ENCODE measurements at regions not wholly inside any gene's neighbourhood (a gene's known extent, or its start where the extent isn't known, plus 50 kb on each side); places are given as distances from the start of the nearest gene placed in this dataset.
"Not testable (repeated sequence)": the region's sequence is repeated elsewhere in the genome, so short reads cannot be mapped to it uniquely, and the experiment has no call there.

DNA sequence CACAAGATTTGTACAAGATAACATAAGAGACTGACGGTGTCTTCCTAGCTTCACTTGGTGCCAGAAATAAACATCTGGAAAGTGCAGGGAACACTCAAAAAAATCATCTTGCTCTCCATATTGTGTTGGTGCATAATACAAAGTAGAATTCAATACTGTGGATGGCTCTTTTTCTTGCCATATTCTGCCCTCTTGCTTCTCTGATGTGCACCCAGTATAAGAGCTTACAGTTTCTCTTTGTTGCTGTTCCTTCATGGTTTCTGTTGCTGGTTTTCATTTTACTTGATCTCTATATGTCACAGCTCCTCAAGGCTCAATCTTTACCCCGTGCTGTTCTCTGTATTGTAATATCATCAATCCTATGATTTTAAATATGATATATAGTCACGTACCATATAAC is 528.5 kb upstream of the ZP4 start:
- no peak for DNase-seq

DNA sequence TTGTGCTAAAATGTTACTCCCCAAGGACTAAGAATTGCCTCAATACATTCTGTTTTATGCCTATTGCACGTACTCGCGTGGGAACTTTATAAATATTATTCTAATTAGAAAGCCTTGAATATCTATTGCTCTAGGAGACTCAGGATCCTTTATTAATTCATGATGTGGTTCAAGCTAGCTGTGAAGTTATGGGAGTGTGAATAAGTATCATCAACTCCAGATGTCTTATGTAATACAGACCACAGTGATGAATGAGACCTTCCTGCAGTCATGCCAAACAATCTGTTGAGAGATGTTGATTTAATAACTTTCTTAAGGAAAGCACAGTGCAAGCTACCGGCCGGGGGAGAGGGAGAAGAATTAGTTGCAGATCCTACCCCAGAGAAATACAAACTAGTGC is 519.2 kb upstream of the ZP4 start:
- DNase-seq: no peak

DNA sequence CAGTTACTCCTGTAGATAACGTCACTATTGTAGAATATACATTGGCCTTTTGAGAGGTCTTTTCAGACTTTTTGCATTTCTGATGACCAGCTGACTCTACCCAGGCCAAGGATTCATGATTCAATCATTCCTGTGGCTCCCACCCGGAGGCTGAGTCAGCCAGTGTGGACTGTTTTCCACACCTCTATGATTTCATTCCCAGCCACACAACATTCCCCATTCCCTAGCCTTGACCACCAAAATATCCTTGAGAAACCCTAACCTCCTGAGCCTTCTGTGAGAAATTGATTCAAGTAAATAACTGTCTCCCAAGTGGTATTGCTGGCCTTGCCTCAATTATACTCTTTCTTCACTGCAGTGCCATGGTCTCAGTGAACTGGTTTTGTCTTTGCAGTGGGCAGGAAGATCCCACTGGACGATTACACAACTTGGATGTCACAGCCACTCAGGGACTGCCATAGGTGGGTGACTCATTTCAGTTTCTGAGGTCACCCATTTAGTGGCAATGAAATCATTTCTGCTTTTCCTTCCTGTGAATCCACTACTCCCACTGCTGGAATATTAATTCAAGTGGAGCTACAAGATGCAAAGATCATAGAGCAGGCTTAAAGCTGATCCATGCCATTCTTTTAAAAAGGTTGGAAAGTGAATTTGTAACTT is 518.6 kb upstream of the ZP4 start:
- no peak for DNase-seq

DNA sequence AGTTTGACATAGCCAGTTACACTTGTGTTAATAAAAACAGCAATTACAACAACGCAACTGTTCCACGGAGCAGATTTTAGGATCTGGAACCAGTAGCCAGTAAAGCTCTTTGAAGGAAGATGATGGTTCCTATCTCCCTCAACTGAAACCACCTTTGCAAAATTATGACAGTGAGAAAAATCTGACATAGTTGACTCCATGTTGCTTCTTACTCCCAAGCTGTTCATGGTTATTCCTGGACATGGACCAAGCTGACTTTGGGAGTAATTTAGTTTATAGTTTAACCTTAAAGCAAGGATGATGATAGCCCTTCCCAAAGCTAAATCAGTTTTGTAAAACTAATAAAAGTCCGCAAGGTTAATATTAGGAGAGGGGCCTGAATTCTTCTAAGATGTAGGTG is 518.0 kb upstream of the ZP4 start:
- no peak for DNase-seq

DNA sequence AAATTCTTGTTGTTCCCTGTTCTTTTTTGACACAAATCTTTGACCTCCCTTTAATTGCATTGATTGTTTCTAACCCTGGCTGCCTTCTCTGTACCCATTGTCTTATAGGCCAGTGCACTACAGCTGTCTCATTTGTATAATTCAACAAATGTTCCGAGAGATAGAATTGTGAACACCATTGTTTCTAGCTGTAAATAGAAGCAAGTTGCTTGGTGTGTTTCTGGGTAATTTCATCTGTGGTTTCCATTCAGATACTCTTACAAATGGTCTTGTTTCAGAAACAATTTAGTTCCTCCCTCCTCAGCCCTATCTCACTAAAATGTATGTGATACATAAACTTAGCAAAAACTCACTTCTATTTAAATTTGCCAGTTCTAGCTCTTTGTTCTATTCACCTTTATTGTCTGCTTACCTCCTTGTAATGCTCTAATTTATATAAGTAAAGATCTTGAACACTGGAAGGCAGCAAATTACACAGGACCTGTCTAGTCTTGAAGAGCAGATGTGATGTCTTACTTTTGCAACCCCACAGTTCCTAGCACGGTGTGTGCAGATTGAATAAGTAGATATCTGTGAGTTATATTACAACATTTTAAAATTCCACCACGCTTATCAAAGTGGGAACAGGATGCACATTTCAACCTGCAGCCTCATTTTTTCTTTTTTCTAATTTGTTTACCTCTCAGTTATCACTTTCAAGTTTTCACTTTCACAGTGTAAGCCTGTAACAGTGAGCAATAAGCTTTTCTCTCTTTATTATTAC is 515.6 kb upstream of the ZP4 start:
- no peak for DNase-seq

DNA sequence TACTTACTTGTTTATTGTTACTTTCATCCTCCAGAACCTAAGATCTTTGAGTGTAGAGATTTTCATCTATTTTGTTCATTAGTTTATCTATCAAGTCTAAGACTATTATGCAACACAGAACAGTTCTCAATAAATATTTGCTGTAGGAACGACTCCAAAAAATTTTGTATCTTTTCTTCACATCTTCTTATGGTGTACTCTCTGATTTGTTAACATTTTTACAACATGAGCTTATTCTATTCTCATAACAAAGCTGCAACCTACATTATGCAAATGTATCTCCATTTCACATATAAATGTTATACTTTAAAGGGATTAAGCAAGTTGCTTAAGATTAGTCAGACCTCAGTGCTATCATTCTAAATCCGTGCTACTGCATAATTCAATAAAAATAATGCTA is 514.2 kb upstream of the ZP4 start:
- DNase-seq: no peak

DNA sequence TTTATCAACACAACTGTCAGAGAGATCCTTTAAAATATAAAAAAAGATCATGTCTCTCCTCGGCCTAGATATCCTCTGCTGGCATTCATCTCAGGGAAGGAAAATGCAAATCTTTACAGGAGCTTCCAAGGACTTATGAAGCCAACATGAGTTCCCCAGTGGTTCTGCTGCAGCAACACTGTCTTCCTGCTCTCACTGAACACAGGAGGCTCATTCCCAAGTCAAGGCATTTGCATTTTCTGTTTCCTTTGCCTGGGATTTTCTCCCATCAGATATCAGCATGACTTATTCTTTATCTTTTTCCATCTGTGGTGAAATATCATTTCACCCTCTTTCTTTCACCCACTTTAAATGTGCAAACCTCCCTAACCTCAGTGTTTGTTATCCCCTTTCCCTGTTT is 513.8 kb upstream of the ZP4 start:
- DNase-seq: no peak

DNA sequence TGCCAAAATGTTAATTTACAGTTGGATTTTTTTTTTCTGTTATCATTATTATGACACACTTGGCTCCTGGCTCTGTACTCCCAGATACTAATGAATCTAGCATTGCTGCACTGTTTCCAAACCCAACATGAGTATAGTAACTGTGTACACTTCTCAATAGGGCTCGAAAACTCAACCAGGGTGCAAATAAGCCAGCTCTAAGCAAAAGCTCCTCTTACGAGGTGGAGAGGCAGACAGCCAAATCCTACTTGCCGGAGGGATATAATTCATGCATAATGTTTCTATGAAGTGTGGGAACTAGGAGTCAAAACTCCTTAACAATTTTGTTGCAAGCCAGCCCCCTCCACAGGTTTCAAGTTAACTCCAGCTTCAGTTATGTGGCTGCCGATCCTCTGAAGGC is 510.4 kb upstream of the ZP4 start:
- no peak for DNase-seq

DNA sequence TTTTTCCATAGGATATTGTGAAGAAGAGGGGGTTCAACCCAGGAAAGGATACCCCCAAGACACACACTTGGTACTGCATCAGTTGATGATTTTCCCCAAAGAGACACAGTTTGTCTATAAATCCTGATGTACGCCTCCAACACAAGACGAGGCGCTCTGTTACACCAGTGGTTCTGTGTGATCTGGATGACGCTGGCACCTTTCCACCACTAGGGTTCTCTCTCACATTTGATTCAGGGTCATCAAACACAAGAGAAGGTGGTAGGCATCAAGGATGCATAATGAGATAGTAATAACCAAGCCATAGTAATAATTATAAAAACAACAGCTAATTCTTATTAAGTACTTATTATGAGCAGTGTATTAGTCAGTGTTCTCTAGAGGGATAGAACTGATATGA is 508.8 kb upstream of the ZP4 start:
- DNase-seq: no peak

DNA sequence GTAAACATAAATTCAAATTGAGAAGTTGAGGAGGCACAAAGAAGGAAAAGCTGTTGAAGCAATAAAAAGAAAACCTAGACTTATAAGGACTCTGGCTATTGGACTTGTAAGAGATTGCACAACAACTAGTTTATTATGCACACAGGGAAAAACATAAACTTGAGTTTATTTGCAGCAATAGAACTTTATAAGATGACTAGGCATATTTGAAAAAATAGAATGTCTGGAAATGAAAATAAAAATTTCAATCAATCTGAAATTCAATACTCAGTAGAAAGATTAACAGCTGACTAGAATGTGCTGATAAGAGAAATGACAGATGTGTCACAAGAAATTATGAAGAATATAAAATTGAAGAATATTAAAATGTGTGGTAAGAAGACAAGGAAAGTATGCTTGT is 505.4 kb upstream of the ZP4 start:
- DNase-seq: no peak

DNA sequence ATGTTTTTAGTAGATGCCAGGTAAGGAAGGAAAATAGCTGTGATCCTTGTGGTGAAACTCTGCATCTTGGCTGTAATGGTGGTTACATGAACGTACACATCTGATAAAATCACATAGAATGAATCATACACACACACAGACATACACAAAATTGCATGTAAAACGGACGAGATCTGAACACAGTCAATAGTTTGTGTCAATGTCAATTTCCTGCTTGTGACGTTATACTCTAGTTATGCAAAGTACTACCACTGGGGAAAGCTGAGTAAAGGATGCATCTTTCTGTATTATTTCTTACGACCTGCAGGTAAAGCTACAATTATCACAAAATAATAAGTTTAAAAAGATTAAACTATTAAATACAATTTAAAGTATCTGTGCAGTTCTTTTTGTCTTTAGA is 493.7 kb upstream of the ZP4 start:
- no peak for DNase-seq

DNA sequence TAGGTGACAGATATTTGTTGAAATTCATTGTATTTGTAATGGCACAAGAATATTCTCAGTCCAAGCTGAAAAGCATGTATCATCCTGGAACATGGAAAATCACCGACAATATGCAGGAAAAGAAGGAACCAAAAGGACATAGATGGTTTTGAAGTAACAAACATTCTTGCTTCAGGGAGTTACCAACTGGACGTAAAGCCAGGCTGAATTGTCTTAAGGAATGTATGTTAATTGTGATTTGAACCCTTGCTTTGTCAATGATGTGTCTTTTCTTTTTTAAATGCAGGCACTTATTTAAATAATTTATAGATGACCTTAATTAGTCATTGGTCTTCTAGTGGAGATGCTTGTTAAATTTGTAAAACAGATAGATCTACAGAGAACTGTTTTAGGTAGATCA is 489.4 kb upstream of the ZP4 start:
- DNase-seq: no peak

DNA sequence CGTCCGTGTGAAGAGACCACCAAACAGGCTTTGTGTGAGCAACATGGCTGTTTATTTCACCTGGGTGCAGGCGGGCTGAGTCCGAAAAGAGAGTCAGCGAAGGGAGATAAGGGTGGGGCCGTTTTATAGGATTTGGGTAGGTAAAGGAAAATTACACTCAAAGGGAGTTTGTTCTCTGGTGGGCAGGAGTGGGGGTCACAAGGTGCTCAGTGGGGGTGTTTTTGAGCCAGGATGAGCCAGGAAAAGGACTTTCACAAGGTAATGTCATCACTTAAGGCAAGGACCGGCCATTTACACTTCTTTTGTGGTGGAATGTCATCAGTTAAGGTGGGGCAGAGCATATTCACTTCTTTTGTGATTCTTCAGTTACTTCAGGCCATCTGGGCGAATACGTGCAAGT is 488.7 kb upstream of the ZP4 start:
- DNase-seq: not testable (repeated sequence)

DNA sequence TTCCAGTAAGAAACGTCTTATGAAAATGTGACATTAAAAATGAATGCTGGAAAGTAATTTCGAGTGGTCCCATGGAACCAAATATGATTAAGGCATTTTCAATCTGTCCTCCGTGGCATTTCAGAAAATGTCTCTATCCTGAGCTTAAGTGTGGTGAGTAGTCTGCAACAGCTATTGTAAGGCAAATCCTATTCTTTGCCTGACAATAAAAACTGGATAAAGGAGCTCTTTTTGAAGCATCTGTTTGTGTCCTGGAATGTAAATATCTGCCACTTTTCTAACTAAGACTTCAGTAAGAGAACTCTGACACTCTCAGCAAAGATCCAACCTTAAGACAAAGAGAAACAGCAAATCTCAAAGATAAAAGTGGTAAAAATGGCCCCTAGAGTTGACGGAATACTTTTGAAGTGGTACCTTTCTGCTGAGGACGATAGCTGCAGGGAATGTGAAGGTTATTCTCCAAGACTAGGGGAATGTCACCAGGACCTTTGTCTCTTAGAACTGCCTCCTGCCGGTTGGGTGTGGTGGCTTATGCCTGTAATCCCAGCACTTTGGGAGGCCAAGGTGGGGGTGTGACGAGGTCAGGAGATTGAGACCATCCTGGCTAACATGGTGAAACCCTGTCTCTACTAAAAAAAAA is 486.7 kb upstream of the ZP4 start:
- DNase-seq: no peak

DNA sequence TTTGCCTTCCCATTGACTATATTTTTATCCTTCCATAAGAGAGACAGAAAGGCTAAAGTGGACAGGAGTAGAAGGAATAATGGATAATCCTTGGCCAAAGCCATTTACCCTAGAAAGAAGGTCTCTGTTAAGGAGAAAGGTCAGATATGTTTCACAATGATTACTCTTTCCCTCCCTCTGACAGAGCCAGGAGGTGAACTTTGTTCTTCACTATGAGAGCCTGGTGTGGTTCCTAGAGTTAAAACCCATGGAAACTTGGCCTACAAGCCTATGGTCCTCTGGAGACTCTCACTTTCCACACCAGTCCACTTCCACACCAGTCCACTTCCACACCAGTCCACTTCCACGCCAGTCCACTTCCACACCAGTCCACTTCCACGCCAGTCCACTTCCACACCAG is 479.9 kb upstream of the ZP4 start:
- DNase-seq: no peak

DNA sequence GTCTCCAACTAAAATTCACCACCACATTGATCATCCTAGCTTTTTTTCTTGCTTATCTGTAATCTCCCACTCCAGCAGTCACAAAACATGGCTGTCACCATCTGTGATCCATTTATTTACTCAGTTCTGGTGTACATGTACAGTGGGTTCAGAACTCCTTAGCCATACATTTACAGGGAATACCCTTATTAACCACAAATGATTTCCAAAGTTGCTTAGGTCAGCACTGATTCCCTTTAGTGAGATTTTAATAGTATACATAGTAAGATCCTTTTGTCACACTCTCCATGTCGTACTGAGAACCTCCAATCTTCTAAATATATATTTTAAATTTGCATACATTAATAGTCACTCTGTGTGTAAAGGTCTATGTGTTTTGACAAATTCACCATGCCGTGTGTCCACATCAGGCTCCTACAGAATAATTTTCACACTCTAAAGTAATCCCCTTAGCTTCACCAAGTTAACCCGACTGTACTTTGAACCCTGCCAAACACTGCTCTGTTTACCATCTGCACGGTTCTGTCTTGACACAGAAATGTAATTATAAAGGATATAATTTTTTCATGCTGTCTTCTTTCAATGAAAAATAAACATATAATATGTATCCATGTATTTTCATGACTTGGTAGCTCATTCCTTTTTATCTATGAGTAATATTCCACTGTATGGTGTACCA is 473.6 kb upstream of the ZP4 start:
- DNase-seq: no peak

DNA sequence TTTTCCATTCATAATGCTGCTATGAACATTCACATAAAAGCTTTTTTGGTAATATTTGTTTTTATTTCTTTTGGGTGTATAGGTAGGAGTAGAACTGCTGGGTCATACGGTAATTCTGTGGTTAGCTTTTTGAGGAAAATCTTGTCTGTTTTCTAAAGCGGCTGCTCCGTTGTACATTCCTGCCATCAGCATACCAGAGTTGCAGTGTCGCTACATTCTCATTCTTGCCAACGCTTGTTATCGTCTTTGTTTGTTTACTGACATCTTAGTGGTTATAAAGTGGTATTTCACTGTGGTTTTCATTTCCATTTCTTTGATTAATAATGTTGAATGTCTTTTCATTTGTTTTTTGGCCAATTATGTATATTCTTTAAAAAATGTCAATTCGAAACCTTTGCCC is 469.8 kb upstream of the ZP4 start:
- no peak for DNase-seq

DNA sequence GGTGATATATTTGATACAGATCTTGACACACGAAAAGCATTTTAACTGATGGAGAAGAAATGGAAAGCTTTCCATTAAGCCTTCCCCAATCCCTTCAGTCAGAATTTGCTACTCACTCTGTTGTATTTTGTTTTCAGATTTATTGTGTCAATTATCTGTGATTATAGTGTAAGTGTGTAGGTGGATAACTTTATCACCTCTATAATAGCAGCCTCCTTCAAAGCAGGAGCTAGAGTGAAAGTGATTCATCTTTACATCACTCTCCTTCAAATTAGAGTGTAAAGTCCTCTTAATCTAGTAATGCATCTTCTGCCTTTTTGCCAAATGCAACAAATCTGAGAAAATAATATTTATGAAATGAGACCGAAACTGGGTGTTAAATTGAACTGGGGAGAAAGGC is 459.7 kb upstream of the ZP4 start:
- DNase-seq: no peak

DNA sequence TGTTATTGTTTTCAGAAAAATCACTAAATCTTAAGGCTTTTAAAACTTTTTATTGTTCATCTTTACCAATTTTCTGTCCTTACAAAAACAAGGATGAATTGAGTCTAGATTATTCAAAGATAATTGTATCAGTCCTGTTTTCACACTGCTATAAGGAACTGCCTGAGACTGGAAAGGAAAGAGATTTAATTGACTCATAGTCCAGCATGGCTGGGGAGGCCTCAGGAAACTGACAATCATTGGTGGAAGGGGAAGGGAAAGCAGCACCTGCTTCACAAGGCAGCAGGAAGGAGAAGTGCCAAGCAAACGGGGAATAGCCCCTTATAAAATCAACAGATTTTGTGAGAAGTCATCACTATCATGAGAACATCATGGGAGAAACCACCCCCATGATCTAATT is 455.6 kb upstream of the ZP4 start:
- no peak for DNase-seq

DNA sequence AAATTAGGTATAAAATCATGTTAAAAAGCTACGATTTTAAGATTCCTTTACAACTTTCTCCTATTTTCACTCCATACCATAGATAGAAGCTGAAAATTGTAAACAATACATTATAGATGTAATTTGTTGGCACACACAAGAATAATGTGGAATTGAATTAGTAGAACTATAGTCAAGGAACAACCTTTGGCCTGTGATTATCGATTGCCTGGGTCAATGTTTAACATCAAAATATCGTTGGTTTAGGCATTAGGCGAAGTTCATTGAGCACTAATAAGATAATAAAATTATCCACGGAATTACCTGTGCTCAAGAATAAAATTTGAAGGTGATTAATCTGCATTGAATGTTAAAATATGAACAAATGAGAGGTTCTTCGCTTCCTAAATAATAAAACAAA is 455.1 kb upstream of the ZP4 start:
- DNase-seq: no peak

DNA sequence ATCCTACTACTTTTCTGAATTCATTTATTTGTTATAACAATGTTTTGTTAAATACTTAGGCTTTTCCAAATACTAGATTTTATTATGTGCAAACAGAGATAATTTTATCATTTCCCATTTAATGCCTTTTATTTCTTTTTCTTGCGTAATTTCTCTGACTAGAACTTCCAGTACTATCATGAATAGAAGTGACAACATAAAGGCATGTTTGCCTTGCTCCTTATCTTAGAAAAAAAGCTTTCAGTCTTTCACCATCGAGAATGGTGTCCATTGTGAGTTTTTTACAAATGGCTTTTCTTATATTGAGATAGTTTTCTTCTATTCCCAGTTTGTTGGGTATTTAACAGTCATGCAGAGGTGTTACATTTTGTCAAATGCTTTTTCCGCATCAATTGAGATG is 453.1 kb upstream of the ZP4 start:
- DNase-seq: no peak

DNA sequence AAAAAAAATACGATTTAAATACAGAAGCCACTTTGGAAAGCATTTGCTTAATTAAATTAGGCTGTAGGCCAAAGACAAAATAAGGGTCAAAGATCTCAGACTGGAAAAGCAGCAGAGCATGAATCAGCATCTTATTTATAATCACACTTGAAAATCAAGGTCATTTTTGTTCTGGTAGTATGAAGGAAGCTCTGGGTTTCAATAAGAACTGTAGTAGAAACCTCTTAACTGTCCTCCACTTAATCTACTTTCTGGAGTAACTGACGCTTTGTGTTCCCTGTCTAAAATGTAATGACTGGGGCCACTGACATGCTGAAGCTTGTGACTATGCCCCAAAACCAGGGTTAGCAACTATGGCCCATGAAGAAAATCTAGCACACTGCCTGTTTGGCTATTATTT is 450.7 kb upstream of the ZP4 start:
- no peak for DNase-seq

DNA sequence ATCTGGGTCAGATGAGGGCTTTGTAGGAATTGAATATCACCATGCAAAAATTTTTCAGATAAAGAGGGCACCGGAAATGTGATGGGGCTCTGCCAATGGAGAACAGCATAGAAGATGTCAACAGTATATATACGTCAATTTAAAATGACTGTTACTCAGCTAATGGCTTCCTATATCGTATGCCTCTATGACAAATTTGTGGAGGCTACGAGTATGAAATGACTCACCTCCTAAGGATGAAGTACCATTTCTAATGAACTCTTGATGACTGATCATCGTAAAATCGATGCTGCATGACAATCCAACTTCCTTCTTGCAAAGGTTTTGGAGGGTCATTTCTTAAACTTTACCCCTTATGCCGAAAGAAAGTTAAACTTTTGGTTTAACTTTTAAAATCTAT is 450.3 kb upstream of the ZP4 start:
- no peak for DNase-seq

DNA sequence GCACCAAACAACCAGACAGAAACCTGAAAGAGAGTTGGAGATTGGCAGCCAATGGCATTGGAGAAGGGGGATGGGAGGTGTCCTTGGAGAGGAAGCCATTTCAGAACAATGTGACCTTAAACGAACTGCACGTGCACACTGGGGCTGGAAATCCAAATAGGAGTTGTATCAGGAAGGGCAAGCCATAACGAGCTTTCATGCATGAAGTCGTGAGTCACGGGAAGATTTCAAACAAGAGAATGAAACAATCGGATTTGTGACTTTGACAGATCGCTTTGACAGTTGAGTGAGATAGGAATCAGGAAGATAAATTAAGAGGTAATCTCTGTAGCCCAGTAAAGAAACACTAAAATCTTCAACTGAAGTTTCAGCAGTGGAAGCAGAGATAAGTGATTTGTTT is 445.8 kb upstream of the ZP4 start:
- no peak for DNase-seq
